Activated naive CD8-positive, alpha-beta T cell treated with anti-CD3 and anti-CD28 coated beads for 36 hours (primary cell): ENCODE measurements at regions not wholly inside any gene's neighbourhood (a gene's known extent, or its start where the extent isn't known, plus 50 kb on each side); places are given as distances from the start of the nearest gene placed in this dataset.

Source experiments
- DNase-seq: peaks from one replicate; pipeline ENCODE4 v3.0.0; 2021
- H3K27ac Mint-ChIP-seq: one replicate; pipeline ENCODE4 v1.8.0; 2022; ENCODE audit warnings: mild to moderate bottlenecking, moderate library complexity, mixed read lengths
- H3K27me3 Mint-ChIP-seq: one replicate; pipeline ENCODE4 v1.8.0; 2022; ENCODE audit warnings: mild to moderate bottlenecking, mixed read lengths
- H3K36me3 Mint-ChIP-seq: one replicate; pipeline ENCODE4 v1.8.0; 2021; ENCODE audit warnings: mild to moderate bottlenecking, mixed read lengths
- H3K4me1 Mint-ChIP-seq: one replicate; pipeline ENCODE4 v1.8.0; 2021; ENCODE audit warnings: mixed read lengths
- H3K4me3 Mint-ChIP-seq: one replicate; pipeline ENCODE4 v1.8.0; 2022; ENCODE audit warnings: mild to moderate bottlenecking, moderate library complexity, mixed read lengths
- H3K9me3 Mint-ChIP-seq: one replicate; pipeline ENCODE4 v1.8.0; 2022; ENCODE audit warnings: mixed read lengths

GRCh38 chrX:151476604-151477303 lies 79.7 kb downstream of the VMA21 start:
- Mint-ChIP-seq H3K9me3 (no peaks in the 10 kb centered on the region), H3K27me3 (no peaks in the 10 kb centered on the region), H3K36me3 (no peaks in the 10 kb centered on the region), H3K4me1 (no peaks in the 10 kb centered on the region), H3K27ac (no peak overlapping the region), H3K4me3 (no peak overlapping the region)
- DNase-seq: no peak

DNA sequence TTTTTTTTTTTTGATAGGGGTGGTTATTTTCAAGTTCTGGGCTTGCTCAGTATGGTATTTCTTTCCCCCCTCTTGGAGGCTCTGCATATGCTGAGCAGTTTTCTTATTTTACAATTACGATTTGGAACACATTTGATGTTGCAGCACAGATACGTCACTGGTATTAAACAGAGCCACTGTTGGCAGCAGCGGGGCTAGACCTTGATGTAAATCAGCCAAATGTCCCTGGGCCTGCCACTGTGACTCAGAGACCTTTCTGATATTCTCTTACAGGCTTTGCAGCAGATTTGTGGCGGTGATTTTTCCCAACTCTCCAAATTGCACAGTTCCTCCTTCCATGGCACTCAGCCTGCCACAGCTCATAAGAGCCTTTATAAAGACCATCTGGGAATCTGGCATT lies 81.1 kb downstream of the VMA21 start:
- H3K36me3 Mint-ChIP-seq: no peaks in the 10 kb centered on the region
- H3K9me3 Mint-ChIP-seq: no peaks in the 10 kb centered on the region

GRCh38 chrX:151488677-151489076 lies 74.8 kb upstream of the PASD1 start:
- Mint-ChIP-seq H3K4me3 (no peak overlapping the region), H3K36me3 (no peaks in the 10 kb centered on the region), H3K27ac (no peak overlapping the region), H3K27me3 (no peaks in the 10 kb centered on the region), H3K9me3 (no peaks in the 10 kb centered on the region), H3K4me1 (peaks cover 2% of the 10 kb centered on the region)
- DNase-seq: peak; percentile 1

More for the DNA sequence above, 81.1 kb downstream of the VMA21 start:
- H3K4me3 Mint-ChIP-seq: no peak overlapping the region
- no peaks in the 10 kb centered on the region for H3K27me3 Mint-ChIP-seq
- DNase-seq: no peak
- H3K27ac Mint-ChIP-seq: no peak overlapping the region
- H3K4me1 Mint-ChIP-seq: no peaks in the 10 kb centered on the region

- H3K4me1 Mint-ChIP-seq: no peaks in the 10 kb centered on the region
- H3K27me3 Mint-ChIP-seq: peaks cover 10% of the 10 kb centered on the region
- H3K4me3 Mint-ChIP-seq: no peak overlapping the region
- DNase-seq: no peak
- H3K27ac Mint-ChIP-seq: no peak overlapping the region
- H3K36me3 Mint-ChIP-seq: no peaks in the 10 kb centered on the region
- no peaks in the 10 kb centered on the region for H3K9me3 Mint-ChIP-seq
Observed at GRCh38 chrX:151505796-151506195, 57.7 kb upstream of the PASD1 start.

- no peaks in the 10 kb centered on the region for H3K36me3 Mint-ChIP-seq
- no peak overlapping the region for H3K27ac Mint-ChIP-seq
- peaks cover 8% of the 10 kb centered on the region for H3K27me3 Mint-ChIP-seq
- DNase-seq: no peak
- no peak overlapping the region for H3K4me3 Mint-ChIP-seq
- no peaks in the 10 kb centered on the region for H3K9me3 Mint-ChIP-seq
- no peaks in the 10 kb centered on the region for H3K4me1 Mint-ChIP-seq
Observed at GRCh38 chrX:151510203-151510602, 53.3 kb upstream of the PASD1 start.

DNA sequence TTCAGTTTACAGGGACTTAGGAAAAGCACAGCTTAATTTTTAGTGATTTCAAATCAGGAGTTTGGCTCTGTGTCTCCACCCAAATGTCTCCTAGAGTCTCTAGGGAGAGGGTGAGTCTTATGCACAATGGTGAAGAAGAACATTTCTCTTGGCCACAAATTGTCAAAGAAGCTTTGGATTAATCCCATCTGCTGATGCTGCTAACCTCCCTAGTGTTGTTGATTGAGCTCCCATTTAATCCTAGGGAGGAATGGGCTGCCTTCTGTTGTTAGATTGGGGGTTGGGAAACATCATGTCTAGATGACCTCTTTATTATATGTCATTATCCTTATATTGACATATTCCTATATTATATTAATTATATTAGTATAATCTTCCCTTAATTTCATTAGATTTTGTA lies 50.0 kb upstream of the PASD1 start:
- DNase-seq: no peak
- Mint-ChIP-seq H3K4me3 (no peak overlapping the region), H3K9me3 (no peaks in the 10 kb centered on the region), H3K27me3 (peaks cover 4% of the 10 kb centered on the region), H3K36me3 (no peaks in the 10 kb centered on the region), H3K4me1 (no peaks in the 10 kb centered on the region), H3K27ac (no peak overlapping the region)
